HepG2 (cell line): ENCODE measurements at regions not wholly inside any gene's neighbourhood (a gene's known extent, or its start where the extent isn't known, plus 50 kb on each side); places are given as distances from the start of the nearest gene placed in this dataset.

ENCODE experiments used
- ATAC-seq: fragments of 200-7000 bp; cut with Tn5 transposase; 3 replicates; pipeline ENCODE4 v1.9.1; 2020; ENCODE audit warnings: mild to moderate bottlenecking, moderate library complexity
- BruUV-seq: library from RNA; stranded (reverse); fragments of 400-500 nt; replicated peaks from 2 replicates; lab custom pipeline; 2021; lab: Mats Ljungman, UMichigan
- CTCF ChIA-PET: fragments of 300-600 bp; formaldehyde crosslinking; extraction: SDS; loops from one replicate; lab custom pipeline; 2021; ENCODE audit warnings: low total read pairs, inconsistent platforms, low intra/inter-chr PET ratio; lab: Yijun Ruan, JAX
- POLR2A ChIA-PET: fragments of 350-600 bp; sonication (Branson Sonifier 250); formaldehyde crosslinking; loops from one replicate; lab custom pipeline; 2020; ENCODE audit warnings: antibody characterized with exemption, inconsistent platforms; lab: Yijun Ruan, JAX
- DNase-seq: peaks from one replicate; pipeline ENCODE4 v3.0.0-alpha.2; 2015; ENCODE audit warnings: low spot score
- FAIRE-seq: peaks from 3 replicates; lab custom pipeline; 2011; peaks lifted over from hg19 to GRCh38; lab: Jason Lieb, UNC
- H2AFZ ChIP-seq: one replicate; pipeline ENCODE4 v1.6.1; 2011; ENCODE audit warnings: low read length, inconsistent platforms
- H3K27ac ChIP-seq: fragments of 300-600 bp; 3 replicates; pipeline ENCODE4 v1.8.0; 2011; ENCODE audit warnings: mixed run types, mild to moderate bottlenecking, mixed read lengths, low read length, inconsistent platforms; ENCODE audit not compliant: insufficient read depth; ENCODE audit errors: extremely low read length
- H3K27me3 ChIP-seq, 2 experiments: fragments of 200-600 bp in 1 of 2; 2 replicates in 1 of 2; 3 replicates in 1 of 2; pipeline versions ENCODE4 v1.6.0 to v1.8.0; 2011; ENCODE audit warnings: low read length in 2 of 2, mild to moderate bottlenecking in 2 of 2, moderate library complexity in 2 of 2, inconsistent platforms in 1 of 2; ENCODE audit not compliant: insufficient read depth in 2 of 2, control insufficient read depth in 1 of 2
- H3K36me3 ChIP-seq, 2 experiments: fragments of 200-600 bp in 1 of 2; replicated peaks in 1 of 2; 2 replicates in 1 of 2; 3 replicates in 1 of 2; pipeline versions ENCODE4 v1.5.1 to v1.8.0; 2011; ENCODE audit warnings: low read length in 2 of 2, inconsistent platforms in 1 of 2; ENCODE audit not compliant: insufficient read depth in 2 of 2, control insufficient read depth in 1 of 2
- H3K4me1 ChIP-seq: 2 replicates; pipeline ENCODE4 v1.5.1; 2012; ENCODE audit warnings: low read length, inconsistent platforms; ENCODE audit not compliant: insufficient read depth
- H3K4me2 ChIP-seq: 2 replicates; pipeline ENCODE4 v1.6.0; 2011; ENCODE audit warnings: low read depth, low read length, inconsistent platforms
- H3K4me3 ChIP-seq, 3 experiments: fragments of 200-600 bp in 1 of 3; sonication (generic), shearing (Covaris generic) in 1 of 3; replicated peaks in 1 of 3; 2 replicates each; pipeline ENCODE4 v1.5.1; 2011 to 2016; ENCODE audit warnings: low read length in 3 of 3, inconsistent platforms in 2 of 3, low read depth in 2 of 3, mild to moderate bottlenecking in 2 of 3, control low read depth in 1 of 3, mixed read lengths in 1 of 3; ENCODE audit not compliant: insufficient read depth in 1 of 3
- H3K79me2 ChIP-seq: one replicate; pipeline ENCODE4 v1.6.1; 2011; ENCODE audit warnings: low read length, inconsistent platforms; ENCODE audit not compliant: insufficient read depth
- H3K9ac ChIP-seq: 2 replicates; pipeline ENCODE4 v1.6.0; 2011; ENCODE audit warnings: mild to moderate bottlenecking, low read depth, low read length, inconsistent platforms; ENCODE audit not compliant: insufficient read depth
- H3K9me3 ChIP-seq: 2 replicates; pipeline ENCODE4 v1.5.1; 2012; ENCODE audit warnings: mild to moderate bottlenecking, low read length
- H4K20me1 ChIP-seq: 2 replicates; pipeline ENCODE4 v1.6.0; 2011; ENCODE audit warnings: inconsistent platforms, mild to moderate bottlenecking, low read length, moderate library complexity; ENCODE audit not compliant: insufficient read depth
- ARID2 ChIP-seq: sonication (generic); formaldehyde crosslinking; IDR thresholded peaks from 2 replicates; pipeline ENCODE4 v1.8.1; 2022; ENCODE audit warnings: mild to moderate bottlenecking, missing genetic modification reagents, borderline replicate concordance
- BRF2 ChIP-seq: sonication (generic); formaldehyde crosslinking; IDR thresholded peaks from 2 replicates; pipeline ENCODE4 v1.8.1; 2022; ENCODE audit warnings: mild to moderate bottlenecking, missing genetic modification reagents
- ETV6 ChIP-seq: sonication (generic); formaldehyde crosslinking; conservative IDR thresholded peaks from 2 replicates; pipeline ENCODE4 v1.4.0; 2020; ENCODE audit warnings: missing genetic modification reagents
- HOXA7 ChIP-seq: sonication (generic); formaldehyde crosslinking; IDR thresholded peaks from 2 replicates; pipeline ENCODE4 v1.8.1; 2022; ENCODE audit warnings: mild to moderate bottlenecking, missing genetic modification reagents, moderate library complexity
- KLF6 ChIP-seq: IDR thresholded peaks from 2 replicates; pipeline ENCODE4 v1.8.0; 2016; ENCODE audit warnings: missing biosample characterization, missing genetic modification reagents
- NONO ChIP-seq, 2 experiments: fragments of 450-650 bp in 1 of 2; sonication (generic) in 1 of 2; formaldehyde crosslinking in 1 of 2; IDR thresholded peaks in 1 of 2; conservative IDR thresholded peaks in 1 of 2; 2 replicates each; pipeline versions ENCODE4 v1.6.1 to v1.8.0; 2017 to 2022; ENCODE audit warnings: mild to moderate bottlenecking in 1 of 2, missing genetic modification reagents in 1 of 2, moderate library complexity in 1 of 2
- ZFYVE20 ChIP-seq: sonication (generic); formaldehyde crosslinking; IDR thresholded peaks from 2 replicates; pipeline ENCODE4 v1.8.0; 2023; ENCODE audit warnings: low read depth, mild to moderate bottlenecking, moderate library complexity, missing genetic modification reagents, borderline replicate concordance
- ZNF235 ChIP-seq: sonication (generic); formaldehyde crosslinking; IDR thresholded peaks from 2 replicates; pipeline ENCODE4 v1.8.1; 2023; ENCODE audit warnings: mild to moderate bottlenecking, missing genetic modification reagents, borderline replicate concordance
- ZNF296 ChIP-seq: sonication (generic); formaldehyde crosslinking; conservative IDR thresholded peaks from 2 replicates; pipeline ENCODE4 v1.5.0; 2020; ENCODE audit warnings: mild to moderate bottlenecking, missing genetic modification reagents
- ZNF576 ChIP-seq: sonication (generic); formaldehyde crosslinking; IDR thresholded peaks from 2 replicates; pipeline ENCODE4 v1.4.0; 2020; ENCODE audit warnings: mild to moderate bottlenecking, missing genetic modification reagents
- WGBS: methylation state at CpG from one replicate; pipeline ENCODE4 v1.1.6; 2017; ENCODE audit warnings: low lambda C conversion rate; 5-methylcytosine and 5-hydroxymethylcytosine counted together
- in situ Hi-C: cut with HindIII; loops from 2 replicates; pipeline ENCODE4 v1.10.0; 2017; ENCODE audit warnings: low pct_unique_long_range_greater_than_20kb; ENCODE audit not compliant: extremely low pct_ligation_motif_present
- intact Hi-C: fragments of 100-400 bp; cut with micrococcal nuclease; formaldehyde crosslinking; loops from one replicate; pipeline ENCODE4 v1.10.0; 2022; ENCODE audit not compliant: unreplicated experiment

- in situ Hi-C loops (no loop called here), intact Hi-C loops (no loop called here)
- Histone ChIP-seq H3K27ac (no peak overlapping the region), H3K9me3 (no peaks in the 10 kb centered on the region), H3K79me2 (no peaks in the 10 kb centered on the region), H2AFZ (no peak overlapping the region), H3K4me2 (no peak overlapping the region), H3K36me3 (no peaks in the 10 kb centered on the region), H3K4me3 (no peak overlapping the region), H4K20me1 (no peaks in the 10 kb centered on the region), H3K27me3 (peaks cover 4 to 32% of the 10 kb centered on the region in 2 experiments; a peak in 4 of 5 replicates), H3K9ac (no peak overlapping the region), H3K4me1 (no peaks in the 10 kb centered on the region)
- WGBS = 0% methylated on average over 10 of the region's 13 CpGs
- TF ChIP-seq ETV6 (CRISPR knock-in tag) (no peak), NONO (IDR thresholded peaks at IDR 0.05) (no peak), NONO (CRISPR knock-in tag; conservative IDR thresholded peaks at IDR 0.05) (no peak), KLF6 (CRISPR knock-in tag) (no peak), ZNF296 (no peak), ZNF576 (CRISPR knock-in tag) (no peak), BRF2 (CRISPR knock-in tag) (no peak), ARID2 (CRISPR knock-in tag) (no peak), ZNF235 (CRISPR knock-in tag) (no peak), ZFYVE20 (CRISPR knock-in tag) (no peak), HOXA7 (CRISPR knock-in tag) (no peak)
- DNase-seq (no peak), FAIRE-seq (no peak), ATAC-seq (no peak)
- POLR2A ChIA-PET = no interaction called here
- CTCF ChIA-PET = no interaction called here
- BruUV-seq = no TSS peak
Observed at GRCh38 chr13:26910754-26911465, 150.3 kb upstream of the GPR12 start.
